Stimulated activated CD4-positive, alpha-beta T cell treated with anti-CD3 and anti-CD28 coated beads, Interleukin-12 subunit alpha, Interleukin-12 subunit beta, amount 100 ng/mL, for 48 hours (primary cell): ENCODE measurements at regions not wholly inside any gene's neighbourhood (a gene's known extent, or its start where the extent isn't known, plus 50 kb on each side); places are given as distances from the start of the nearest gene placed in this dataset.

Experiments
- DNase-seq, 3 donors: peaks; one replicate each; pipeline ENCODE4 v3.0.0-alpha.2; 2020; ENCODE audit warnings: low read depth in 2 of 3, low spot score in 1 of 3

DNA sequence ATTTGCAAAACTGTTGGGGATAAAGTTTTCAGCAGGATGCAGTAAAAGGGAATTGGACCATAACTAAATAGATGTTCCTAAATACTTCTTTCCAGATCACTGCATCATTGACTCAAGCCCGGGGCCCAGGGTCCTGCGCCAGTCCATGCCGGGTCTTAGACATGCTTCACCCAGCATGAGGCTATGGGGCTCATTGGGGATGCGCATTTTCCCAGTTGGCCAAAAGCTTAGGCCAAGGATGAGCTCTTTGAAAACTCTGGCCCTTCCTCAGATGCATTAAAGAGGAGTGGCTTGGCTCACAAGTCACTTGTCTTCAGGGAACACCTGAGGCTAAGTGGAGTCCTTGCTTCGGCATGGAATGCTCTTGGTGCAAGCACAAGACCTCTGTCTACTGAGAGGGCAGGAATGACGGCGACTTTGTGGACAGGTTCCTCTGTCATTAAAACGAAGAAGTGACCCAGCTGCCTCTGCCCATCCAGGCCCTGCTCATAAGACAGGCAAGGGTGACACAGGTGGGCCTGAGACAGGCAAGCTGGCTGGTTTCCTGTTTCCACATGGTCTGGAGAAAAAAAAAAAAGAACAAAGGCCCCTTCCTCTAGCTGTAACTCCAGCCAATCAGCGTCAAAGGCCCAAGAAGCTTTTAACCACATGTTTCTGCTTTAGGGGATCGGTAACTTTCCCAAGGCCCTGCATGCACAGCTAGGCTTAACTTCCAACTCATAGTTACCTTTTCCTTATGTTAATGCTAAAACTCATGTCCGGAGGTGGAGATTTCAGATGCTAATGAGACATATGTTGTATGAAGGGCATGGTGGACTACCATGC is 81.4 kb upstream of the CDH4 start:
- no peak for DNase-seq

DNA sequence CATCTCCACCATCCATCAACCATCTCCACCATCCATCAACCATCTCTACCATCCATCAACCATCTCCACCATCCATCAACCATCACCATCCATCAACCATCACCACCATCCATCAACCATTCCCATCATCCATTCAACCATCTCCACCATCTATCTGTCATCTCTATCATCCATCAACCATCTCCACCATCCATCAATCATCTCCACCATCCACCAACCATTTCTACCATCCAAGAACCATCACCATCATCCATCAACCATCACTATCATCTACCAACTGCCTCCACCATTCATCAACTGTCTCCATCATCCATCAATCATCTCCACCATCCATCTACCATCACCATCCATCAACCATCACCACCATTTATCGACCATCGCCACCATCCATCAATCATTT is 78.8 kb upstream of the CDH4 start:
- no peak for DNase-seq

DNA sequence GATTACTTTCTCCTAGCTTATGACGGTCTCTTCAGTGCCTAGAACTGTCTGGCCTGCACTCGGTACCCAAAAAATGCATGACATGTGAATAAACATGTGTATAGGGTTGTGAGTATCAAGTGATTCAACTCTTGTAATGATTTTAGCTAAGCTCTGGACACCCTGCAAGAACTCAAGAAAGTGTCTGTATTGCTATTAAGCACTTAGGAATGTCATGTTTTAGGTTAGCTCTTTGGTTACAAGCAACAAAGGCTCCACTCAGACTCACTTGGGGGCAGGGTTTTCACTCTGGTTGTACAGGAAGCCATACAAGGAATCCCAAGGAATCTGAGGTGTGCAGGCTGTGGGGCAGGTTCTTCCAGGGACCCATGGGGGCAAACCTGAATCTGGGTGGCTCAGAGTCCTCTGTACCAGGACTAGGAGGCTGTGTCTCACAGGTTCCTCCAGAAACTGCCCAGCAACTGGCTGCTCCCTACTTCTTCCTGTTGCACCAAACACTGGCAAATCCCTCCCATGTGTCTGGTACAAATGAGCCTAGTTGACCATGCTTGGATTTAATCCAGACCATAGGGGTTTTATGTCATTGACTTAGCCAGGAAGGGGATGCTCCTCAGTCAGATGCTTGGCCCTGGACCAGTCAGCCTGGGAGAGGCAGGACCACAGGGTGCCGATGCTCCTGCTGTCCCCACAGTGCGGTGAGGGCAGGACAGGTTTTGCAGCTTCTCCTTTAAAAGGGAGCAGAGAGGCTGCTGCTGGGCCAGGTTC is 77.9 kb upstream of the CDH4 start:
- no peak for DNase-seq

DNA sequence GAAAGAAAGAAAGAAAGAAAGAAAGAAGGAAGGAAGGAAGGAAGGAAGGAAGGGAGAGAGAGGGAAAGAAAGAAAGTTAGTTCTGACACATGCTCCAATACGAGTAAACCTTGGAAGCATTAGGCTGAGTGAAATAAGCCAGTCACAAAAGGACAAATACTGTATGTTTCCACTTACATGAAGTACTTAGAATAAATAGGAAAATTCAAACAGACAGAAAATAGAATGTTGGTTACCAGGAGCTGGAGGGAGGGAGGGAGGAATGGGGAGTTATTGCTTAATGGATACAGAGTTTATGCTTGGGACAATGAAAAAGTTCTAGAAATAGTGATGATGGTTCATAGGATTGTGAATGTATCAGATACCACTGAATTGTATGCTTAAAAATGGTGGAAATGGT is 75.2 kb upstream of the CDH4 start:
- no peak for DNase-seq

DNA sequence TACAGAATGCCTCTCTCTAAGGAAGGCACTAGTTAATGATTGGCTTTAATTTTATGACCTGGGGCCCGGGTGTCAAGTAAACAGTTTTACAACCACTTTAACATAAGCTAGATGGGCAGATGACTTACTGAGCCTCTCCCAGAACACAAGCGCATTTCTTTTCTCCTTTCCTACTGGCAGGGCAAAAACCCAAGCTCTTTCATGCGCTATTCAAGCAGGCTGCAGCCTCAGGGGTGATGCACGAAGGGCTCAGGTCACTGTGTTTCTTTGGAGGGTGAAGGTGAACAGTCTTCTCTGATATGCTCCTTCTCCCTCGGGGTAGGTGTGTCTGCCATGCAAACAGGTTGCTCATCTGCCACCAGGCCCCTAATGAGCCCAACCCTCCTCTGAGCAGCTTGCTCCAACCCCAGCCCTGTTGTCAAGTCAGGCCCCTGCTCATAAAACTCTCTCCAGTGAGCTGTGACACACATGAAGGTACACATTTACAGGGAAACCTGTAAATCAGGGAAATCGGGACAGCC is 73.5 kb upstream of the CDH4 start:
- no peak for DNase-seq

DNA sequence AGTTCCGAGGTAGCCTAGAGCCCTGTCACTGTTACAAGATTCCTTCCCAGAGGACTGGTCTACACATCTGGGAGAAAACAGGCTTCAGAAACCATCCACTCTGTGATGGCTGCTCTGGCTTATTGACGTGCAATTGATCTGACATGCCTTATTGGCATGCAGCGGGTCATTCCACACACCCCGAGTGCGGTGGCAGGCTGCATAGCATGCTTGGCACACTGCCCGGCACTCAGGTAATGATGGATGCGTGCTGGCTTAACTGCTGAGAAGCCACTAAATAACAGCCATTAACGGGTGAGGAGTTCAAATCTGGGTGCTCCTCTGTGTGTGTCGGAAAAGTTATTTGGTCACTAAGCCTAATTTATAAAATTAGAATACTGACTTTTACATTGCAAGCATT is 67.9 kb upstream of the CDH4 start:
- no peak for DNase-seq

DNA sequence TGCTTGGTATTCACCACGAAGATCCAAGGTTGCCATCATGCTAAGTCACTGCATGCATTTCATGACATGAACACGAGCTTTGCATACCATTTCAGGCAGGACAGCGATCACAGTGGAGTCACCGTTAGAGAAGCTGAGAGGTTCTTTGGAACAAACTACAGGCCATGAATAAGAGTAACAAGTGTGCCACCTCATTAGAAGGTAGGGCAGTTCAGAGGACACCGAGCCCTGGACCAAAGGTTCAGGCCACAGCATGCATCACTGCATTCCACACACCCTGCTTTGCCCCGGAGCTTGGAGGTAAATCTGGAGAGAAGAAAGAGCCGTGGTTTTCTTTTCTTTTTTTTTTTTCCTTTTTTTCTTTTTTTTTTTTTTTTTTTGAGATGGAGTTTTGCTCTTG is 66.9 kb upstream of the CDH4 start:
- no peak for DNase-seq

DNA sequence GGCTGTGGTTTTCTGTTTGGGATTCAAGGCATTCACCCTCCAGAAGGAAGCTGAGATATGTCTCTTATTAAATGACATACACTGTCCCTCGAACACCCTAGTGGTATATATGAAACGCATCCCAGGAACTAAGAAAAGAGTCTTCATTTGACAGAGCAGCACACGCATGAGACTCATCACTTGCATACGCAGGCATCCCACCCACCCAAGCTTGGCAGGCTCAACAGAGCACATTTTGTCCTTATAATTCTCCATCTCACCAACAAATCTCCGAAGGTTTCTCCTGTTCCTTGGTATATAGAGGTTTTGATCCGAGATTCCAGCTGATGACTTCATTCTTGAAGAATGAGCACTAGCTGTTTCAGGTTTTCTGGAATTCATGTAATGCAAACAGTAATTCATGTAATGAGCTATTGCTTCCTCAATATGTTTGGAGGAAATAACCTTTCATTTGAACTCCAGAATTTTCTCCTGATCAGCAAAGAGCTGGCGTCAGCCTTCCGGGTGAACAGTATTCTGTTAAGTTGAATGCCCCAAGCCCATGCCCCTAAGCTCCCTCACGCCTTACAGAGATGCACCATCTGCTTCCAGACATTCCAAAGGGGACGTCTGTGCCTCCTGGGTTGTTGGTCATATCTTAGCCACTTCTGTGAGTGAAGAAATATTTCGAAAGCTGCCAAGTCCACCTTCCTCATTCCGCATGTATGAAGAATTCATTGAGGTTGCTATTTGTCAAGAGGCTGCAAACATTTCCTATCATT is 66.0 kb upstream of the CDH4 start:
- no peak for DNase-seq

DNA sequence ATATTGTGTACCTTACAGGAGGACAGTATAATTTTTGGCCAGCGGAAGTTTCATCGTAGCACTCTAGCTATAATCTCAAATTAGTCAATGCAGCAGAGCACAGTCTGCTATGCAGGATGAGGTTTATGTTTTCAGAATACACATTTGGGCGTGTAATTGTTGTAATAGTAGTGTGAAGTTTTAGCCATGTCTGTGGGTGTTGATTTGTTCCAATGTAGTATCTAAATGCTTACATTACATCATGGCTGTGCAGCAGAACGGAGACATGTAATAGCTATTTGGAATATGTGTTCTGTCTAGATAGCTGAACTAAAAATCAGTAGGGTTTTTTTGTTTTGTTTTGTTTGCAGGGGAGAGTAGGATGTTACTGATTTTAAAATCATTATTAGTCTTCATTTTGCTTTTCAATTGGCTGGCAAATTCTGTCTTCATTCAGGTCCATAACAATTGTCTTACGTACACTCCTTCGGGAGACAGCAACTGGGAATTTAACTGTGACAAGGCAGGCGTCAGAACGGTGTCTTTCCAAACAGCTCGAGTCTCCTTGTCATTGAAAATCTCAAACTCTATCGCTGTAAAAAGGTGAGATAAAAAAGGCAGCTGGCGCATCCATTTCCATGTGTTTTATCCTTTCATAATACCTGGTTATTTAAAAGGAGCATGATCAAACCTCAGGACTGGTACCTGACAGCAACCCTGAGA is 65.1 kb upstream of the CDH4 start:
- DNase-seq, result no peak

DNA sequence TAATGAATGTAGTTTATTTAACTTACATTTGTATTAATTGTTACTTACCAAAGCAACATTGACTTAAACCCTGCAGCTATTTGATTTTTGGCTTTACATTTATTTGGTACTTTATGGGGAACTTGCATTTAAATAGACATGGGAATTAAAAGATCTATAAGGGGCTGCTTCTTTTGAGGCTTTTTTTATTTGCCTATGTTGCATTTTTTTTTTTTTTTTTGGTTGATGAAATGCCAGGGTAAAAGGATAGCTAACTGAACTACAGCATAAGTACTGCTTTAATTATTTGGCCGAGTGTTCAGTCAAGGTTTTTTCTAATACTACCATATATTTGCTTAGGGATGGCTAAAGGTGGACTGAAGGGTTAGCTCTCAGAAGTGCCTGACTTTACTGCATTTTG is 62.5 kb upstream of the CDH4 start:
- no peak for DNase-seq

DNA sequence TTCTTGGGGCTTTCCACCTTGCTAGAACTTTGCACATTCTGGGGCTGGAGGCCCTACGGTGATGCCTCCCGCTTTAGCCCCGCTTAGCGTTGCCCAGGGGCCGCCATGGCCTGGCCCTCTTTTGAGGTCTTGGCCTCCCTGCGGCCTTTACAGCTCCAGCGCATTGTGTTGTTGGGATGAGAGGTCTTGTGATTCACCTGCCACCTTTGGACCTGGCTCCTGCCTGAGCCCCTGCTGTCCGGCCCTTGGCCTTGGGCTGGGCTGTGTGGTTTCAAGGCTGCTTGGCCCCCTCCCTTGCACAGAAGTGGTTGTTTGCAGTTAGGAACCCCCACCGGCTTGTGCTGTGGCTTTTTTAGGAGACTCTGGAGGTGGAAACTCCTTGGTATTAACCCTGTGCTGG is 61.0 kb upstream of the CDH4 start:
- DNase-seq, result no peak

DNA sequence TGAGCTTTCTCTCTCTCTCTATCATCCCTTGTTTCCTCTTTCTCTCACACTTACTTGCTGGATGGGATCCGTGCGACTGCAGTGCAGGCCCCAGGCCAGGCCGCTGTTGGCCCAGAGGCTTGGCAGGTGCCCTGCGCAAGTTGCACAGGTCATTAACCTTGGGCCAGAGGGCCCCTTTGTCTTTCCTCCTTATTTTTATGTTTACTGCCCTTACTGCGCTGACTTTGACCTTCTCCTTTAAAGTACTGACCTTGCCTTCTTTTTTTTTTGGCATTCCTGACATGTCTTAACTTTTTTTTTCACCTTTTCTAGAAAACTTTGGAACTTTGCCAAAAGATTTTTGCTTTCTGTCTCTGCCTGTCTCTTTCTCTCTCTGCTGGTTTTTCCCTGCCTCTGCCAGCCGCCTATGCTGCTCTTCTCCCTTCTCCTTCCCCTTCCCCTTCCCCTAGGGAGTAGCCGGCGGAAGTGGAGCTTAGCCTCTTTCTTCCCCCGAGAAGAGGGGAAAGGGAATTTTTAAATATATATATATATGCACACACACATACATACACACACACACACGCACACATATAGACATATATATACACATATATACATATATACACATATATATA is 59.6 kb upstream of the CDH4 start:
- DNase-seq, result no peak

DNA sequence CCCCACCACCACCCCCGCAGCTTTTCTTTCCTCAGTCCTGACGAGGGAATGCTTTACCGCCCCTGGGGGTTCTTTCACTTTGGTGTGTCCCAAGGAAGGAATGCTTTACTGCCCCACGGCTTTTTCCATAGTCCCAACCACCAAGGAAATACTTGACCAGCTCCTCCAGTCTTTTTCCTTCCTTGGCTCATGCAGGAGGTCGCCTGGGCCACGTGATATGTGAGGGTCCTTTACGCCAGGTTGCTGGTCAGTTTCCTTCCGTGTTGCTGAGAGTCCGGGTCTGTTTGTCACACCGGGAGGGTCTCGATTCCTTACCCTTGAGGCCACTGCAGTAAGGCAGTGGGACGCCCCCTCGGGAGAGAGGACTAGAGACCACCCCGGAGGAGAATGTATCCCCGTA is 58.9 kb upstream of the CDH4 start:
- DNase-seq, result no peak
